ENCODE measurements at regions not wholly inside any gene's neighbourhood (a gene's known extent, or its start where the extent isn't known, plus 50 kb on each side); places are given as distances from the start of the nearest gene placed in this dataset.
"Not testable (repeated sequence)": the region's sequence is repeated elsewhere in the genome, so short reads cannot be mapped to it uniquely, and the experiment has no call there.

- ATAC-seq (no peak), DNase-seq (no peak)
- Mint-ChIP-seq H3K4me1 (peaks cover 28 to 65% (median 49%) of the 10 kb centered on the region in 4 donors), H3K36me3 (peaks cover 0 to 3% (median 0%) of the 10 kb centered on the region in 3 donors), H3K4me3 (no peak overlapping the region), H3K27me3 (no peaks in the 10 kb centered on the region), H3K9me3 (peaks cover 0 to 8% (median 0%) of the 10 kb centered on the region in 9 donors), H3K27ac (peak overlapping the region in 3 of 10 donors; percentile 72 to 91 (median 91))
- POLR2A ChIA-PET: interaction anchor here (2.2 kb wide), 1 partner anchor 24 kb away, joined by 6 read pairs; no protein-coding TSS in a partner anchor
Observed at GRCh38 chr6:137391061-137391814, 103.0 kb downstream of the OLIG3 start.

- Mint-ChIP-seq H3K27me3 (no peaks in the 10 kb centered on the region), H3K9me3 (peaks cover 0 to 8% (median 0%) of the 10 kb centered on the region in 9 donors), H3K27ac (peak overlapping the region in 8 of 10 donors; percentile 48 to 91 (median 78)), H3K4me1 (peaks cover 31 to 71% (median 51%) of the 10 kb centered on the region in 4 donors), H3K4me3 (peak overlapping the region in 9 of 10 donors; percentile 5 to 76 (median 46)), H3K36me3 (peaks cover 0 to 2% (median 0%) of the 10 kb centered on the region in 3 donors)
- POLR2A ChIA-PET: interaction anchor here (0.9 kb wide), 1 partner anchor 34 kb away, joined by 4 read pairs; no protein-coding TSS in a partner anchor
- ATAC-seq (no peak), DNase-seq (no peak)
Observed at GRCh38 chr6:137390334-137390733, 103.9 kb downstream of the OLIG3 start.

GRCh38 chr6:137389150-137389704, 105.0 kb downstream of the OLIG3 start:
- ATAC-seq (peak; percentile 99), DNase-seq (peak in 9 of 10 donors; percentile 38 to 78 (median 61))
- H3K9me3 Mint-ChIP-seq: peaks cover 0 to 8% (median 0%) of the 10 kb centered on the region in 9 donors
- peaks cover 31 to 74% (median 52%) of the 10 kb centered on the region in 4 donors for H3K4me1 Mint-ChIP-seq
- H3K27me3 Mint-ChIP-seq: no peaks in the 10 kb centered on the region
- peak overlapping the region; percentile 52 to 84 (median 74) for H3K4me3 Mint-ChIP-seq
- H3K27ac Mint-ChIP-seq: peak overlapping the region; percentile 4 to 91 (median 81)
- POLR2A ChIA-PET: interaction anchor here (0.6 to 0.8 kb wide), 3 partner anchors 45 to 481 kb away, joined by 3 to 4 read pairs (median 3); no protein-coding TSS in a partner anchor
- H3K36me3 Mint-ChIP-seq: no peaks in the 10 kb centered on the region

GRCh38 chr6:137387096-137387764, 107.0 kb downstream of the OLIG3 start:
- peaks cover 27 to 75% (median 51%) of the 10 kb centered on the region in 4 donors for H3K4me1 Mint-ChIP-seq
- POLR2A ChIA-PET: no interaction called here
- DNase-seq: no peak
- H3K9me3 Mint-ChIP-seq: peaks cover 0 to 8% (median 0%) of the 10 kb centered on the region in 9 donors
- ATAC-seq: no peak
- no peak overlapping the region for H3K4me3 Mint-ChIP-seq
- H3K27me3 Mint-ChIP-seq: no peaks in the 10 kb centered on the region
- no peaks in the 10 kb centered on the region for H3K36me3 Mint-ChIP-seq
- peak overlapping the region in 5 of 10 donors; percentile 33 to 91 (median 57) for H3K27ac Mint-ChIP-seq

GRCh38 chr6:137383287-137383686, 110.9 kb downstream of the OLIG3 start:
- peaks cover 11 to 39% (median 23%) of the 10 kb centered on the region in 4 donors for H3K4me1 Mint-ChIP-seq
- ATAC-seq, POLR2A ChIA-PET, H3K27me3 Mint-ChIP-seq, H3K36me3 Mint-ChIP-seq, H3K4me3 Mint-ChIP-seq, DNase-seq: not testable (repeated sequence)
- peak overlapping the region in 1 of 10 donors; percentile 48 for H3K27ac Mint-ChIP-seq
- peaks cover 0 to 12% (median 3%) of the 10 kb centered on the region in 9 donors for H3K9me3 Mint-ChIP-seq

- POLR2A ChIA-PET: no interaction called here
- Mint-ChIP-seq H3K27ac (no peak overlapping the region), H3K36me3 (no peaks in the 10 kb centered on the region), H3K4me1 (peaks cover 2 to 19% (median 12%) of the 10 kb centered on the region in 4 donors), H3K27me3 (no peaks in the 10 kb centered on the region), H3K4me3 (no peak overlapping the region), H3K9me3 (peaks cover 0 to 13% (median 2%) of the 10 kb centered on the region in 9 donors)
- no peak for ATAC-seq
- DNase-seq: no peak
Observed at GRCh38 chr6:137378090-137378369, 116.2 kb downstream of the OLIG3 start.

- no peaks in the 10 kb centered on the region for H3K36me3 Mint-ChIP-seq
- H3K27me3 Mint-ChIP-seq: no peaks in the 10 kb centered on the region
- POLR2A ChIA-PET: no interaction called here
- no peak overlapping the region for H3K27ac Mint-ChIP-seq
- DNase-seq (no peak), ATAC-seq (no peak)
- H3K4me3 Mint-ChIP-seq: no peak overlapping the region
- peaks cover 2 to 25% (median 6%) of the 10 kb centered on the region in 4 donors for H3K4me1 Mint-ChIP-seq
- peaks cover 0 to 1% (median 0%) of the 10 kb centered on the region in 9 donors for H3K9me3 Mint-ChIP-seq
Observed at GRCh38 chr6:137373296-137373695, 120.9 kb downstream of the OLIG3 start.

GRCh38 chr6:137372532-137372931, 121.7 kb downstream of the OLIG3 start:
- Mint-ChIP-seq H3K27me3 (no peaks in the 10 kb centered on the region), H3K27ac (no peak overlapping the region), H3K9me3 (peaks cover 0 to 1% (median 0%) of the 10 kb centered on the region in 9 donors), H3K36me3 (no peaks in the 10 kb centered on the region), H3K4me3 (no peak overlapping the region), H3K4me1 (peaks cover 2 to 25% (median 6%) of the 10 kb centered on the region in 4 donors)
- POLR2A ChIA-PET: interaction anchor here (1.0 kb wide), 1 partner anchor 9 kb away, joined by 3 read pairs; no protein-coding TSS in a partner anchor
- DNase-seq: no peak
- no peak for ATAC-seq

- H3K36me3 Mint-ChIP-seq: no peaks in the 10 kb centered on the region
- peaks cover 2 to 25% (median 6%) of the 10 kb centered on the region in 4 donors for H3K4me1 Mint-ChIP-seq
- DNase-seq (no peak), ATAC-seq (no peak)
- POLR2A ChIA-PET: no interaction called here
- H3K27ac Mint-ChIP-seq: no peak overlapping the region
- H3K27me3 Mint-ChIP-seq: no peaks in the 10 kb centered on the region
- peaks cover 0 to 1% (median 0%) of the 10 kb centered on the region in 9 donors for H3K9me3 Mint-ChIP-seq
- no peak overlapping the region for H3K4me3 Mint-ChIP-seq
Observed at GRCh38 chr6:137371634-137372016, 122.6 kb downstream of the OLIG3 start.

GRCh38 chr6:137370871-137371633, 123.1 kb downstream of the OLIG3 start:
- POLR2A ChIA-PET: no interaction called here
- no peak for ATAC-seq
- Mint-ChIP-seq H3K4me3 (no peak overlapping the region), H3K27me3 (no peaks in the 10 kb centered on the region), H3K36me3 (no peaks in the 10 kb centered on the region), H3K4me1 (peaks cover 0 to 22% (median 2%) of the 10 kb centered on the region in 4 donors), H3K9me3 (no peaks in the 10 kb centered on the region), H3K27ac (peak overlapping the region in 1 of 10 donors; percentile 37)
- DNase-seq: no peak

GRCh38 chr6:137369136-137369535, 125.1 kb downstream of the OLIG3 start:
- ATAC-seq: no peak

More at GRCh38 chr6:137369136-137369535, 125.1 kb downstream of the OLIG3 start:
- no peak for DNase-seq
- H3K36me3 Mint-ChIP-seq: no peaks in the 10 kb centered on the region
- POLR2A ChIA-PET: interaction anchor here (0.9 kb wide), 1 partner anchor 10 kb away, joined by 3 read pairs; no protein-coding TSS in a partner anchor
- no peaks in the 10 kb centered on the region for H3K27me3 Mint-ChIP-seq
- no peak overlapping the region for H3K4me3 Mint-ChIP-seq
- H3K9me3 Mint-ChIP-seq: no peaks in the 10 kb centered on the region
- peaks cover under 1 to 16% (median 2%) of the 10 kb centered on the region in 4 donors for H3K4me1 Mint-ChIP-seq
- H3K27ac Mint-ChIP-seq: no peak overlapping the region

Data from naive thymus-derived CD8-positive, alpha-beta T cell (primary cell).